GM18511 (cell line): ENCODE measurements at regions not wholly inside any gene's neighbourhood (a gene's known extent, or its start where the extent isn't known, plus 50 kb on each side); places are given as distances from the start of the nearest gene placed in this dataset.

ENCODE experiments used
- ATAC-seq: cut with Tn5 transposase; IDR thresholded peaks from one replicate; pipeline ENCODE4 v1.9.1; 2021; ENCODE audit warnings: mild to moderate bottlenecking, moderate library complexity; ENCODE audit not compliant: unreplicated experiment

DNA sequence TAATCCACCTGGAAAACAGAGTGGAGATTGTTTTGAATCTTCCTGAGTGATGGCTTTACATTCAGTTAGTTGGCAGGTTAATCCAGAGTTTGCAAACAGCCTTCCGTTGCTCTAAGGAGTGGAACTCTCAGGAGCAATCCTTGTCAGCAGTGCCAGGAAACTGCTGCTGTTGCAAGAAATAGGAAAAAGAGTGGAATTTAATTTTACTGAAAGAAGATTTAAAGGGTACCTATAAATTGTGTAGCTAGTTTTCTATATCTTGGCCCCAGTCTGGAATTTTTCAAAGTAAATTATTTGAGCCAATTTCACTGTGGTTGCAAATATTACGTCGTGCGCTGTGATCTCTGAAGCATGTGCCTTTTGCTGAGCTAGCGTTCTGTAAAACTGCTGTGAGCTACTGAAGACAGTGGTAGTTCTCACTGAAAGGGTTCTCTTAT lies 55.5 kb upstream of the SLC5A12 start:
- no peak for ATAC-seq

DNA sequence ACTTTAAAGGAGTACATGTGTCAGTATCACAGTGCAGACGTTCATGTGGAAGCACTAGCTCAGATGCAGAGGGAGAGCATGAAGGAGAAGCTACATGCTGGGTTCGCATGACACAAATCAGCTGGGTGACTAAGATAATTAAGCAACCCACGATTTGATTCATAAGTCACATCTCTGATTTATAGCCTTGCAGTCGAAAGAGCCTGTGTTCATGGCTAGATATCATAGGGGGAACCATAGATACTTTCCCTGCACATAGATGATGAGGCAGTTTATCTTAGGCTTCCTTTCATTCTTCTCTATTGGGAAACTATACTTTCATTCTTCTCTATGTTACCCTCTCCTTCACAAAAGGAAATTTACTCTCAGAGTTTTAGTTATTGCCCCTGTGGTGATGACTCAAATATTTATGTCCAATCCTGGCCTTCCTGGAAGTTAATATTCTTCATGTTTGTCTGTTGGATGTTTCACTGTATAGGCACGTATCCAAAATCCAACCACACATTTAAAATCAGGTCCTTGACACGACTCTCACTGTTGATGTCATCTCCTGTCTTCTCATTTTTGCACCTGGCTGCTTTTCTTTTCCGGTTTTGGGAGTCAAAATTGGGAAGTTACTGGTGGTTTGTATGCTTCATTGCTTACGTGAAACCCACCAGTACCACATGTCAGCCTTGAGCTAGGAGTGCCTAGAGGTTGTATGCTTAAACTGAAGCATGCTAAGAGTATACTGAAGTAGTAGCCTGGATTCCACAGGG lies 56.3 kb upstream of the SLC5A12 start:
- peak; percentile 83 for ATAC-seq

DNA sequence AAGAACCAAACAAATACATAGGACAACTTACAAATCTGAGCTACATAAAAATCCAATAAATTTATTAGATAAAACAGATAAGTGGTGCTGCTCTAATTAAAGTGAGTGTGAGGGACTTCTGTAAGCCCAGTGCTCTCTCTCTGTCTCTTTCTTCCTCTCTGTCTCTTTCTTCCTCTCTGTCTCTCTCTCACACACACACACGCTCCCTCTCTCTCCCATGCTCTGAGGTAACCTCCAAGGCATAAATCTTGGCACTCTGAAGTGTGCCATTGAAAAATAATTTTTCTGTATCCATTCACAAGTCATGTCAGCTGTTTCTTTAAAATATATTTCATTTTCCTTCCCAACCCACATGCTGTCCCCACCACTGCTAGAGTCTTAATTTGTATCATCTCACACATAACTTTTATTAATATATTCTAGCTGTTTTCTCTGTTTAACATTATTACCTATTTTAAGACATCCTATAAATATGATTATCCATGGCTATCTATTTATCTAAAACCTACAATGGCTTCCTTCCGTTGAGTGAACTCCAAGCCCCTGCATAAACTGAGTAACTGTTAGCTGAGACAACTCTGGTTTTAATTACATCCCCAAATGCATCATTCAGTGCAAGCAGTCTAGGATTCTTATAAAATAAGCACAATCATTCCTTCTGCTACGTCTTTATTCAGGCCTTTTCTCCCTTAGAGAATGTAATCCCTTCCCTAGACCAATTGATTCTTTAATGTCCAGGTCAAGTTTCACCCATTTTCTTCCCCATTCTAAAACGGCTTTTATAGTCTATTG lies 57.4 kb upstream of the SLC5A12 start:
- ATAC-seq, result no peak

DNA sequence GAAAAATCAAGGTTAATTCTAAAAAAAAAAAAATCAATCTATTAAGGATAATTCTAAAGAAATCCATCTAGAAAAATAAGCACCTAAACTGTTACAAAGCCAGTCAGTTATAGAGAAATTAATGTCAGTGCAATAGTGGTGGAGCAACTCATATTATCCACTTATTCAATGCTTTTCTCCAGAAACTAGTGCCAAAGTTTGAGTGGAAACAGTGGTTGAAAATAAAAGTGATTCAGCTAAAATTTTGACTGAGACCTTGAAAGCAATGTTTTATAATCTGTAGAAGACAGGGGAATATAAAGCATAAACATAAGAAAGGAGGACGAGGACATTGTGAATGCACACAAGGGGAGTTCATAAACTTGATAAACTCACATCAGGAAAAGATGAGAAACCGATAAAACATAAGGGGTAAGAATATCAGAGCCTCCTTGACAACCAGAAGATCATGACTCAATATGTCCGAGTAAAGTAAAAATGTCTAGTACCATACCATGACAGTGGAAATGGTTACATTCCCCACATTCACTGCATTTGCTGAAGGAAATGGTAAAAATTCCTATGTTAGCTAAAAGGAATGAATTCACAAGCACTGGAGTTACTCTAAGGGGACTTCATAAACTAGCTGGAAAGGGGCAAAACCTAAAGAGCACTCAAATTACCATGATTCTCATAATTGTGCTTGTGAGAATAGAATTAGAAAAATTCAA lies 58.7 kb upstream of the SLC5A12 start:
- ATAC-seq, result no peak

DNA sequence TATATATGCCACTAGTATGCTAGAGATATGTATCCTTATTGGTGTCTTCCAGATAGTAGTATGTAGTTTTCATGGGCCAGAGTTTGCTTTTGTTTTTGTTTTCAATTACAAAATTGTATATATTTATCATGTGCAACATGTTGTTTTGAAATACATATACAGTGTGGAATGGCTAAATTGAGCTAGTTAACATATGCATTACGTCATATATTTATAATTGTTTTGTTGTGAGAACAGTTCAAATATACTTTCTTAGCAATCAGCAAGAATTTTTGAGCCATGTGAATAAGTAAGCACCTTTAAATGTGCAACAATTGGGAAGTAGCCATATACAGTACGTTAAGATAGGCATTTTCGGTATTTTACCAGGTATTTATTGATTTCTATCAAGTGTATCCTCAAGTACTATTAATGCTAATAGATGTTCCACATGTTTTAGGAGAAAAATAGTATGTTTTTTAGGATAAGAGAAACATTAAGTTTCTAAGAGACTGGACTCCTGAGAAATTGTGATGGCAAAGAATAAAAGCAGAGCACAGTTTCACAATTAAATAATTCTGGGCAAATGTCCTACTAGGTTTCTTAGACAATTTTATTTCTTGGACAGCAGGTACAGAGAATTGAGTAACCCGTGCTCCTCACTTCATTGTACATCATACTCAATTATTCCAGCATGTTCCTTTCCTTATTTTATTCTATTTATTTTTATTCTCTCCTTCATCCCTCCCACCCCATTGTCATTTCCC lies 60.5 kb upstream of the SLC5A12 start:
- no peak for ATAC-seq

DNA sequence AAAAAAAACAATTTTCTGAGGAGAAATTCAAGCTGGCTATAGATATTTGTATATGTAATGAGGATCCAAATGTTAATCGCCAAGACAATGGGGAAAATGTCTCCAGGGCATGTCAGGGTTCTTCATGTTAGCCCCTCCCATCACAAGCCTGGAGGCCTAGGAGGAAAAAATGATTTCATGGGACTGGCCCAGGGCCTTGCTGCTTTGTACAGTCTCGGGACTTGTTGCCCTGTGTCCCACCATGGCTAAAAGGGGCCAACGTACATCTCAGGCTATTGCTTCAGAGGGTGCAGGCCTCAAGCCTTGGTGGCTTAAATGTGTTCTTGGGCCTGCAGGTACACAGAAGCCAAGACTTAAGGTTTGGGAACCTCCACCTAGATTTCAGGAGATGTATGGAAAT lies 62.1 kb upstream of the SLC5A12 start:
- no peak for ATAC-seq

DNA sequence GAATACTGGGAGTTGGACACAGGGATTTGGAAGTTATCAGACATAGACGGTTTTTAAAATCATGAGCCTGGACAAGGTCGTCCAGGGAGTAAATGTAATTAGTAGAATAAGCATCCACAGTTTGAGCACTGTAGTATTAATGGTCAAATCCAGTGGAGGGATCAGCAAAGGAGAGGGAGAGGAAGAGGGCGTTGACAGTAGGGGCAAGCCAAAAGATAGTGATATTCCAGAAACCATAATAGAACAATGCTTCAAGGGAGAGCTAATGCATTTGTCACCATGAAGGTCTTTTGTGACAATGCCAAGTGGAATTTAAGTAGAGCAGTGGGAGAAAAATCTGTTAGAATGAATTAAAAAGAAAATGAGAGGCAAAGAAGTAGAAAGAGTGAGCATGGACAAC lies 68.9 kb upstream of the SLC5A12 start:
- no peak for ATAC-seq

DNA sequence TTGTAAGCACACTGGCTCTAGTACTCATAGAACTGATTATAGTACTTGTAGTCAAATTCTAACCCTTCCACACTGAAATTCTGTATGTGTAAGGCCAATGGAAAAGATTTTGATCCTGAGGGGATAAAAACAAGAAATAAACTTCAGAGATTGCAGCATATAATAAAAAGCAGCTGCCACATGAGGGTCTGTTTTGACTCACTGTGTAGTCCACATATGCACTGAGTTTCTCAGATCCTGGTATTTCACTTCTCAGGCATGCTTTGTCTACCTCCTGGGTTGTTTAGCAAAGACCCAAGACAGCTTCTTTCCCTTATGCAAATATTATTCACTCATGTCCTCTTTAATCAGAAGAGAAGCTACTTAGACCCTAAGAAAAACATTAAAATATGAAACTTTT lies 71.1 kb upstream of the SLC5A12 start:
- ATAC-seq, result no peak

DNA sequence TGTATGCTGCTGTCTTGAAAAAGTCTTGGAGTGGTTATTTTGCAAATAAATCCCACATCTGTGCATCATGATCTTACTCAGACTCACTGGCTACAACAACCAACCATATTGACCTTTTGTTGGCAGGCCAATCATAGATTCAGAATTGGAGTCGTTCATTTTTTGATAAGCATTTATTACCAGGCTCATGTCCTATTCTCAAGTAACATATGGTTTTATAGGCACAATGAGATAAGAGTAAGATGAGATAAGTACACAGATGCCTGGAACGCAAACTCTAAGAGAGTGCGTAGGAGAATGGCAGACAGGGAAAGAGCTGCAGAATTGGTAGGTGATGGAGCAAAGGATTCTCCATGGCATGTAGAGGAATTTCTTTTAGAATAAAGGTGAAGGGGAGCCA lies 71.6 kb upstream of the SLC5A12 start:
- ATAC-seq, result no peak

DNA sequence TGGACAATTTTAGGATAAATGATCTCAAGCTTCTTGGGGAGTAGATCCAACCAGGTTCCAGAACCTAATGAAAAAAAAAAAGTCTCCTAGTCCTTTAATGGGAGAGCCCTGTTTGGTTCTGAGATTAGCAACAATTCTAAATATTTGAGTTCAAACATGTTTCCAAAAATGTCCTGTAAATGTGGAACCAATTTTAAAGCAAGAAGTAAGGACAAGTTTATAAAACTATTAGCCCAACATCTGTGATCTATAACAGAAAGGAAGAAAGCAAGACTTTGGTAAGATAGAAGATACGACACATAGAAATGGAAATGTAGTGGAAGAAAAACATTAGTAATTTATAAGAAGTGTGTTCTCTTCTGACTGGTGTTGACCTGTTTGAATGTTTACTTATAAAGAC lies 79.7 kb upstream of the SLC5A12 start:
- ATAC-seq, result no peak

DNA sequence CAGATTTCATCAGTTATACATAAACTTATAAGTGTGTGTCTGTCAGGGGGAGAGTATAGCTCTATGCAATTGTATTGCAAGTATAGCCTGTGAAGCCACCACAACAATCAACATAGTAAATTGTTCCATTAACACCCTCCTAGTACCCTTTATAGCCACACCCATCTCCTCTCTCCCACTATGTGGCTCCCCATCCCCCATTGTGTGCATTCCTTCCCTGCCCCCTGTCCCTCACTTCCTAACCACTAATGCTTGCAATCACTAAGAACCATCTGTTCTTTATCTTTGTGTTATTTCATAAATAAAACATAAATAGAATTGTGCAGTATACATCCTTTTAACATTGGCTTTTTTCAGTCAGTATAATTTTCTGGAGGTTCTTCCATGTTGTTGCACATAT lies 83.1 kb upstream of the SLC5A12 start:
- ATAC-seq, result no peak

DNA sequence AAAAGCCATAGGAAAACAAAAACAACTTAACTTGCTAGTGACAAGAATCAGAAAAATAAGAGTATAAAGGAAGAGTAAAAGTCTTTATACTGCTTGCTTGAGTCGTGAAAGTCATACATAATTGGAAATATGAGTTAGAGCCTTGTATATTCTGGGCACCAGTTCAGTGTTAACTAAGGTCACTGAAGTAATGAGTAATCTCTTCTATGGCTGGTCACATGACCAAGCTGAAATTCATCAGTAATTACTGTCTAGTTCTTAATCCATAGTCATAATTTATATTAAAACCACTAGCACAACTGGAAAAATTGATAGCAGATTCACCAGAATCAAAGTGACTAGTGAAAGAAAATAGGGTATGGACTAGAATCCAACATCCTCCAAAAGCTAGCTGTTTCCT lies 84.4 kb upstream of the SLC5A12 start:
- ATAC-seq, result no peak

DNA sequence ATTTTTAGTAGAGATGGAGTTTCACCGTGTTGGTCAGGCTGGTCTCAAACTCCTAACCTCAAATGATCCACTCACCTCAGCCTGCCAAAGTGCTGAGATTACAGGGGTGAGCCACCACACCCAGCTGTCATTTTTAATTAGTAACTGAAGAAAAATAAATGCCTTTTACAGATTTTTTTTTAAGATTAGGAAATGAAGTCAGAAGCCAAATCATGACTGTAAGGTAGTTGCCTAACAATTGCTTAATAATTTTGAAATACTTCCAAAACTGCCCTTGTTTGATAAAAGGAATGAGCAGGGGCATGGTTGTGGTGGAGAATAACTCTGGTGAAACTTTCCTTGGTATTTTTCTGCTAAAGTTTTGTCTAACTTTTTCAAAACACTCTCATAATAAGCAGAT lies 98.9 kb upstream of the SLC5A12 start:
- no peak for ATAC-seq

DNA sequence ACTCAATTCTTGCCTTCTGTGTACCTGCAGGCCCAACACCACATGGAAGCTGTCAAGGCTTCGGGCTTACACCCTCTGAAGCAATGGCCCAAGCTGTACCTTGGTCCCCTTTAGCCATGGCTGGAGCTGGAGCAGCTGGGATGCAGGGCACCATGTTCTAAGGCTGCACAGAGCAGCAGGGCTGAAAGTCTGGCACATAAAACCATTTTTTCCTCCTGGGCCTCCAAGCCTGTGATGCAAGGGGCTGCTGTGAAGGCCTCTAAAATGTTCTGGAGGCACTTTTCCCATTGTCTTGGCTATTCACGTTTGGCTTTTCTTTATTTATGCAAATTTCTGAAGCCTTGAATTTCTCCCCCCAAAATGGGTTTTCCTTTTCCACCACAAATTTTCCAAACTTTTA lies 102.1 kb upstream of the SLC5A12 start:
- no peak for ATAC-seq

DNA sequence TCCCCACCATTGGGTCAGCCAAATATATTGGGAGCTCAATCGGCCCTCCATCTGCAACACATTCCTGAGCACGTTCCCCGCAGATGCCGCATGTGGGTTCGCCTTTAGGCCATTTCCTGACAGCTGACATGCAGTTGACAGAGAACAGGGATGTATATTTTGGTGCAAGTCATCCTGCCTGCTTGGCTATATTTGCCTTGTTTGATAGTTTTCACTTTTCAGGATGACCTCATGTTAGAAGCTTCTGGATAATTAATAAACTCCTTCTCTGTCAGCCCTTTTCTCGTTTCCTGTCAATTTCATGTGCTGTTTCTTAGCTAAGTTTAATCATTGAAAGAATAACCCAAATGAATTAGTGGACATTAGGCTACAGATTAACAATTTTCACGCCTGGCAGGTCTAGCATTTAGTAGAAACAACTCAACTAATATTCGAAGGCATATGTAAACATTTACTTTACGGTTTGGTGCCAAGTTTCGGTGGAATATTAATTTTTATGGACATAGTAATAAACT lies 105.8 kb upstream of the SLC5A12 start:
- peak; percentile 61 for ATAC-seq

DNA sequence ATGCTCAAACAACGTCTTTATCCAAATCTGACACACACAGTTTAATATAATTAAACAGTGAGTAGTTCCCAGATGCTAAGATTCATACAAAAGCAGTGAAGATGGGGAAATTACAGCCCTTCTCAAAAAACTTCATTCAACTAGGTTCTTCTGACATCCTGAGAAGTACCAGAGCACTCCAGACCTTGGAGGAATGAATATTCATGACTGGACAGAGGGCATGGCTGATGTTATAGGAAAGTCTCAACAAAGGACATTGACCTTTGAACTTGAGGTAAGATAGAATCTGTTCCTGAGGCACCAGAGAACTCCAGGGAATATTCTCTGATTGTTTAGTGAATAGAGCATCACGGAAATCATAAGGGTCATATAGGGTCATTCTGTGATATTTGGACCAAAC lies 106.4 kb upstream of the SLC5A12 start:
- no peak for ATAC-seq

DNA sequence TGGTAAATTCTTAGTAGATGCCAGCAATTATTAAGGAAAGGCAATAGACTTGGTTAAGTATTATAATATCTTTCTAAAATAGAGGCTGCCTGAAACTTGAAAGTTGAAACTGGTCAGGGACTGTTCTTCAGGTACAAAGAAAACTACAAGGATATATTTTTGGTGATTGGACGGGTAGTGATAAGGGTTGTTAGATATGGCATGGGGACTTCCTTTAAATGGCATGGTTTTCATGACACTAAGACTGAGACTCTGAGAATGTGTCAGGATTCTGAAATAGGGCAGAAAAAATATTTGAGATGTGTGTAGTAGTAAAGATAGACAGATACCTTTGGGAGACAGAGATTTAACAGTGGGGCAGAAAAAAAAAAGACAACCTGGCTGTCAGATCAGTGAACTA lies 108.4 kb upstream of the SLC5A12 start:
- ATAC-seq, result no peak

DNA sequence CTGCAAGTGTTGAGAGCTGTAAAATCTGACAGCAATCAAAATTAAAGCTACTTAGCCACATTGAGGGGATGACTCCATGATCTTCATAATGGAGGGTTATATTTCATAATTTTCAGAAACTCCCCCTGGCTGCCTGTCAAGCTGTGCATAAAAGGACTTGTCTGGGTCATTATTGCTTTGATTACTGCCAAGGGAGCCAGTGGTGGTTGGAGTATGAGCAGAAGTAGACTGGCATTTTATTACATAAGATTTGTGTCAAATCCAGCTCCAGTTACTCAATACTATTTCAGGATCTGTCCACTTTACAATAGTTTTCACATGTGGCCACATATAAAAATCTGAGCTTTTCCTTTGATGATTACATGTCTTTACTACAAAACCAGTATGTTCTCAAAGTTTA lies 108.9 kb upstream of the SLC5A12 start:
- no peak for ATAC-seq

DNA sequence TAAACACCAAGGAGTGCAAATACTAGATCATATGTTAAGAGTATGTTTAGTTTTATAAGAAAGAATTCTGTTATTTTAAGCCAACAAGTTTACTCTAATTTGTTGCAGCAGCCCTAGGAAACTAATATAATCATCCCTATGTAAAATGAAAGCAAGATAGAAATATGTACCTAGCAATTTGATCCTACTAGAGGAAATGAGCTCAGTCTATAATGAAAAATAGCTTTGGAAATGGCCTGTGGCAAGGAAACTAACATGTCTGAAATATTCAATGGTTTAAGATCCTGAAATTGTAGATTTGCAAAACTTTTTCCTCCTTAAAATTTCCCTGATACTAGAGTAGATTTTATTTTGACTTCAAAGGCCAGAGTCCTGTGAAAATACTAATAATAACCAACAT lies 112.7 kb upstream of the SLC5A12 start:
- ATAC-seq, result no peak

DNA sequence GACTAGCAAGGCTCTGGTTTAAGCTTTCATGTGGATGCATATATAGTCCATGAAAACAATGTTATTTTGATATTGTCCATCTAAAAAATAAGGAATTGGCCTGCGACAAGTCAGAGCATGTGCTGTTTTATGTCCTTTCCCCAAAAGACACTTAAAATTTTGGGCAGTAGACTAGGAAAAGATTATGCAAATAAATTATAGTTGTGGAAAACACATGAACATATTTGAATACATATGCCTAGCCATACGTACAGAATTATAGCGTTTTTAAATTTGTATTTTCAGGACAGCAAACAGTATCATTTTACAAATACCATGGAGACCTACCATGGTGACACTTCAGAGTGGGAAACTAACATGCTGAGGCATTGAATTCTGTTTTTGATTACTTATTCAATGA lies 113.8 kb upstream of the SLC5A12 start:
- ATAC-seq, result no peak

DNA sequence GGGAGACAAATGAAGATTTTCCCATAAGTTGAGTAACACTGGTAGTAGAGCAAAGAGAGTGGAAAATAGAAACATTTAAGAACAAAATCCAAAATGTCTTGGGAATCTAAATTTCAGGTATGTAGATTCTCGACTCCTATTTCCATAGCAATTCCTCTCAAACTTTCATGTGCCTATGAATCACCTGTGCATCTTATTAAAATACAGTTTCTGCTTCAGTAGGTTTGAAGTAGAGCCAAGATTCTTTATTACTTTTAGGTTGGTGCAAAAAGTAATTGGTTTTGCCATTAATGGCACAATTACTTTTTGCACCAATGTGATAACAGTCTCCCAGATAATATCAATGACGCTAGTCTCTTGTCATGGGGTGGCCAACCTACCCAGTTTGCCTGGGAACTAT lies 115.3 kb upstream of the SLC5A12 start:
- no peak for ATAC-seq
